Activated B cell treated with CpG ODN at 0.5 μM for 24 hours (primary cell): ENCODE measurements at regions not wholly inside any gene's neighbourhood (a gene's known extent, or its start where the extent isn't known, plus 50 kb on each side); places are given as distances from the start of the nearest gene placed in this dataset.

ENCODE experiments used
- ATAC-seq: fragments of 200-7000 bp; cut with Tn5 transposase; one replicate; pipeline ENCODE4 v1.10.0; 2021; ENCODE audit warnings: low read depth, mild to moderate bottlenecking, moderate library complexity
- CTCF ChIA-PET: fragments of 350-600 bp; sonication (Branson Sonifier 250); formaldehyde crosslinking; loops from one replicate; lab custom pipeline; 2021; ENCODE audit warnings: antibody characterized with exemption; lab: Charles Lee
- POLR2A ChIA-PET: fragments of 350-600 bp; sonication (Branson Sonifier 250); formaldehyde crosslinking; loops from one replicate; lab custom pipeline; 2021; ENCODE audit warnings: antibody characterized with exemption; lab: Charles Lee
- DNase-seq: peaks from one replicate; pipeline ENCODE4 v3.0.0; 2022
- H3K27ac Mint-ChIP-seq: one replicate; pipeline ENCODE4 v1.8.0; 2020; ENCODE audit warnings: mixed read lengths
- H3K27me3 Mint-ChIP-seq: one replicate; pipeline ENCODE4 v1.8.0; 2021; ENCODE audit warnings: mixed read lengths
- H3K36me3 Mint-ChIP-seq: one replicate; pipeline ENCODE4 v1.8.0; 2021; ENCODE audit warnings: low read depth, mixed read lengths
- H3K4me1 Mint-ChIP-seq: one replicate; pipeline ENCODE4 v1.8.0; 2021; ENCODE audit warnings: mixed read lengths
- H3K4me3 Mint-ChIP-seq: one replicate; pipeline ENCODE4 v1.8.0; 2020; ENCODE audit warnings: mild to moderate bottlenecking, mixed read lengths
- H3K9me3 Mint-ChIP-seq: one replicate; pipeline ENCODE4 v1.8.0; 2020; ENCODE audit warnings: mixed read lengths
- intact Hi-C: fragments of 100-400 bp; cut with micrococcal nuclease; formaldehyde crosslinking; loops from one replicate; pipeline ENCODE4 v1.15.1; 2024
- TF ChIP-seq, protein P1 (sequence below): fragments of 200-600 bp; IDR thresholded peaks from one replicate; pipeline ENCODE4 v1.8.0; 2022; ENCODE audit warnings: antibody characterized with exemption, mild to moderate bottlenecking

DNA sequence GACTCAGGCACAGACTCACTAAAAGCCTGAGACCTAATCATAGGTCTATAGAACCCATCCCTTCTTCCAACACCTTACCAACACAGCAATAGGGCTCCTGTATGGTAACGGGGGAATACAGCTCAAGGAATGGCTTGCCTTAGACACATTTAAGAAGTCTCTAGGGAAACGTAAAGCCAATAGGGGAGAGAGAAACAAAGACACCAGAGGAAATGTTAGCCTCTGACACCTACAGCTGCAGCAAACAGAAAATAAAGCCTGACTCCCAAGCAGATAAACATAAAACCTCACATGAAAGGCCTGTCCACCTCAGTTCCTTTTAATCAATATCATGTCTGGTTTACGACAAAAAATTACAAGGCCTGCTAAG, 51.1 kb upstream of the NCOA1 start:
- no peak overlapping the region for H3K4me3 Mint-ChIP-seq
- intact Hi-C loops: no loop called here
- H3K9me3 Mint-ChIP-seq: no peaks in the 10 kb centered on the region
- no peak overlapping the region for H3K27ac Mint-ChIP-seq
- no peaks in the 10 kb centered on the region for H3K4me1 Mint-ChIP-seq
- DNase-seq (no peak), ATAC-seq (no peak)
- no peaks in the 10 kb centered on the region for H3K36me3 Mint-ChIP-seq
- ChIA-PET CTCF (no interaction called here), POLR2A (no interaction called here)
- TF ChIP-seq, protein P1, sequence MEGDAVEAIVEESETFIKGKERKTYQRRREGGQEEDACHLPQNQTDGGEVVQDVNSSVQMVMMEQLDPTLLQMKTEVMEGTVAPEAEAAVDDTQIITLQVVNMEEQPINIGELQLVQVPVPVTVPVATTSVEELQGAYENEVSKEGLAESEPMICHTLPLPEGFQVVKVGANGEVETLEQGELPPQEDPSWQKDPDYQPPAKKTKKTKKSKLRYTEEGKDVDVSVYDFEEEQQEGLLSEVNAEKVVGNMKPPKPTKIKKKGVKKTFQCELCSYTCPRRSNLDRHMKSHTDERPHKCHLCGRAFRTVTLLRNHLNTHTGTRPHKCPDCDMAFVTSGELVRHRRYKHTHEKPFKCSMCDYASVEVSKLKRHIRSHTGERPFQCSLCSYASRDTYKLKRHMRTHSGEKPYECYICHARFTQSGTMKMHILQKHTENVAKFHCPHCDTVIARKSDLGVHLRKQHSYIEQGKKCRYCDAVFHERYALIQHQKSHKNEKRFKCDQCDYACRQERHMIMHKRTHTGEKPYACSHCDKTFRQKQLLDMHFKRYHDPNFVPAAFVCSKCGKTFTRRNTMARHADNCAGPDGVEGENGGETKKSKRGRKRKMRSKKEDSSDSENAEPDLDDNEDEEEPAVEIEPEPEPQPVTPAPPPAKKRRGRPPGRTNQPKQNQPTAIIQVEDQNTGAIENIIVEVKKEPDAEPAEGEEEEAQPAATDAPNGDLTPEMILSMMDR: no peak
- H3K27me3 Mint-ChIP-seq: no peaks in the 10 kb centered on the region

DNA sequence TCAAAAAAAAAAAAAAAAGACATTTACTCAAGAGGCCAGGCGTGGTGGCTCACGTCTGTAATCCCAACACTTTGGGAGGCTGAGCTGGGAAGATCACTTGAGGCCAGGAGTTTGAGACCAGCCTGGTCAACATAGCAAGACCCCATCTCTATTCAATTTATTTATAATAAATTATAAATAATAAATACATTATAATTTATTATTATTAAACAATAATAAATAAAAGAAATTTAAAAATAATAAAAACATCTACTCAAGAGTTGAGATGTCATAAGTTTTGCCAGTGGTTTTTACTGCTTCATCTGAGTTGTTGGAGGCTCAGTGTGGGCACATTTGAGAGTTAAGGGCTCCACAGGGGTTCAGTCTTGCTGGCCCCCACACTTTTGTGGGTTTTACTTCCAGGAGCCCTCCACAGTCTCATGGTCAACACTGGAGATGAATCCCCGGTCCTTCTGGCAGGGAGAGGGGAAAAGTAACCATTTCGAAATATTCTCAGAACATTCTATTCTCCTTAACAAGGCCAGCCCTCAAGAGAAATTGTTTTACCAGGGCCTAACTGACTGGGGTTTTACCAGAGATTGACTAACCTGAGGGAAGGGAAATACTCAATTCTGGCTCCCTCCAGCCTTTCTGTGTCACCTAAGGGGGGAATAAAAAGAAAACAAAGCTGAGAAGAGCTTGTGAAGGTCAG, 51.6 kb upstream of the NCOA1 start:
- no peak overlapping the region for H3K27ac Mint-ChIP-seq
- TF ChIP-seq, protein P1: no peak
- CTCF ChIA-PET: interaction anchor here (0.6 kb wide), 1 partner anchor 219 kb away, joined by 4 read pairs; no protein-coding TSS in a partner anchor
- ATAC-seq: no peak
- no peaks in the 10 kb centered on the region for H3K9me3 Mint-ChIP-seq
- DNase-seq: no peak
- no peaks in the 10 kb centered on the region for H3K27me3 Mint-ChIP-seq
- POLR2A ChIA-PET: no interaction called here
- H3K4me3 Mint-ChIP-seq: no peak overlapping the region
- no peaks in the 10 kb centered on the region for H3K4me1 Mint-ChIP-seq
- no peaks in the 10 kb centered on the region for H3K36me3 Mint-ChIP-seq
- intact Hi-C loops: no loop called here

DNA sequence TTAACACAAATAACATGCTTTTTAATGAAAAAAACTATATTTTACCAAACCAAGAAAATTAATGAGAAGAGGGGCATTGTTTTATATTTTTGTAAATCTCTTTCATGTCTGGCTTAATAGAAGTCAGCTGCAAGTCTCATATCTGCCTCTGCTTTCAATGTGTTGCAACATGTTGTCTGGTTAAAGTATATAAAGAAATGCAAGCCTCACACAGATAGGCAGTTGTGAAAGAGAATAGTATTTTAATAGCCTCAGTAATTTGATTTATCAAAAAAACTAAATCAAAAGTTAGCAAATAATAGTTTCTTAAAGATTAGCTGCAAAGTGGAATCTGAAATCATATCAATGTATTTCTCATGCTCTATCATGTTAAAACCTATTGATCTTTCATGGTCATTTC, 52.9 kb upstream of the NCOA1 start:
- Mint-ChIP-seq H3K9me3 (no peaks in the 10 kb centered on the region), H3K4me1 (no peaks in the 10 kb centered on the region), H3K36me3 (no peaks in the 10 kb centered on the region), H3K27ac (no peak overlapping the region), H3K4me3 (no peak overlapping the region), H3K27me3 (no peaks in the 10 kb centered on the region)
- ATAC-seq (no peak), DNase-seq (no peak)
- intact Hi-C loops: no loop called here
- TF ChIP-seq, protein P1: no peak
- POLR2A ChIA-PET: no interaction called here
- CTCF ChIA-PET: no interaction called here

DNA sequence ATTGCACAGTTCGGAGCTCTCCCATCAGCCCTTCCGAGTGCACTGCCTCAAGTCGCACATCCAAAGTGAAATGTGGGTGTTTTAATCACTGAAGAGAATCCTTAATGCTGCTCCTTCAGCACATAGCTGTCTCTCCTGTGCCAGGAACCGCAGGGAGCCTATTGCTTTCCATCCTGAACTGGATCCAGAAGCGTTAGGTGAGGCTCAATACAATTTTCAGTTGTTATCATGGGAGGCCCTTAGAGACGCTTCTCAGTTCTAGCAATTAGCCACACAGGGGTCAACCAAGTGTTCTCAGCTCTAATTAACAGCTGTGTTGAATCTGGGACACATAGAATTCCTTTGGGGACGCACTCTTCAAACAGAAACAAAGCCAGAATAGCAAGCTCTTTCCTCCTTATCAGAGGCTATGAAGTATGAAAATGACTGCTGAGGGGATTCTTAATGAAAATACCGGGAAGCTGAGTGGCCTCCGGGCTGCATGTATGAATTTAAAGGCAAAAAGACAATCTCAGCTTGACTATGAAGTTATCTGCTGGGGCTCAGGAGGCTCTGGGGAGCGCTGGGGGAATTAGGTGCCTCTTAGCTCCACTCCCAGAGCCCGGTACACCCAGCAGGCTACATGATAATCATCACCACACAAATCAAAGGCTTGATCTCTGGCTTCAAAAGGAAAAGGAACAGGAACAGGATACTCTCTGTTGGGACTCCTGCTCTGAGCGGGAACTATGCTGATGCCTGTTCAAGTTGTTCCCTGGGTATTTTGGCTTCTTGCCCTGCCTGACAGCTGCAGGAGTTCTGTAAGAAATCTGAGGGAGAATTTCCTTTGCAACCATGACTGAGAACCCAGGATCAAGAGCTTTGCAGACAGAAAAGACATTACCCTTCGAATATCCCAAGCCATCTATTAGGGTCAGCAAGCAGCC, 55.4 kb upstream of the NCOA1 start:
- no peak overlapping the region for H3K4me3 Mint-ChIP-seq
- H3K9me3 Mint-ChIP-seq: no peaks in the 10 kb centered on the region
- CTCF ChIA-PET: interaction anchor here (1.1 kb wide), 1 partner anchor 107 kb away, joined by 3 read pairs; no protein-coding TSS in a partner anchor
- H3K36me3 Mint-ChIP-seq: no peaks in the 10 kb centered on the region
- POLR2A ChIA-PET: no interaction called here
- no peak overlapping the region for H3K27ac Mint-ChIP-seq
- H3K27me3 Mint-ChIP-seq: no peaks in the 10 kb centered on the region
- DNase-seq (no peak), ATAC-seq (no peak)
- H3K4me1 Mint-ChIP-seq: no peaks in the 10 kb centered on the region
- TF ChIP-seq, protein P1: no peak
- intact Hi-C loops: no loop called here

DNA sequence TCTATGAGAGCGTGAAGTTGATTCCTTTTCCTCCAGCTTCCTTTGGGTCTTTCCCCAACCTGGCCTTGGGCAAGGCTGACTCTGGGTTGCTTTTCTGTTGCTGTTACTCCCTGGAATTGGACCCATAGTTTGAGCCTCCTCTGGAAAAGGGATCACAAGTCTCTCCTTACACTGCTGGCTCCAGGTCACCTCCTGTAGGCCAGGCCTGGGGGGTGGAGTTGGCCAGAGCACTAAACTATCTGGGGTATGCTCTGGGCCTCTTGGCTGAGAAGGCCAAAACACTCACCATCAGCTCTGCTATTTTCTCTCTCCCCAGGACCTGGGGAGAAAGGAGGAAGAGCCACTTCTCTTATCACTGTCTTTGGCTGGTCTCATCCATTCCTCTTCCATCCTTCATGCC, 56.5 kb upstream of the NCOA1 start:
- Mint-ChIP-seq H3K4me1 (no peaks in the 10 kb centered on the region), H3K27me3 (no peaks in the 10 kb centered on the region), H3K9me3 (no peaks in the 10 kb centered on the region), H3K4me3 (no peak overlapping the region), H3K27ac (no peak overlapping the region), H3K36me3 (no peaks in the 10 kb centered on the region)
- POLR2A ChIA-PET: no interaction called here
- ATAC-seq (no peak), DNase-seq (no peak)
- TF ChIP-seq, protein P1: no peak
- intact Hi-C loops: no loop called here
- CTCF ChIA-PET: interaction anchor here (0.7 to 1.6 kb wide), 3 partner anchors 24 to 393 kb away, joined by 3 to 4 read pairs (median 3); no protein-coding TSS in a partner anchor
